ENCODE measurements at regions not wholly inside any gene's neighbourhood (a gene's known extent, or its start where the extent isn't known, plus 50 kb on each side); places are given as distances from the start of the nearest gene placed in this dataset.

- Mint-ChIP-seq H3K36me3 (no peaks in the 10 kb centered on the region), H3K4me1 (no peaks in the 10 kb centered on the region), H3K9me3 (peaks cover 0 to 10% (median 3%) of the 10 kb centered on the region in 7 donors), H3K27ac (no peak overlapping the region), H3K4me3 (no peak overlapping the region), H3K27me3 (ENCODE audit: low read depth in 3 of 3) (peaks cover 0 to 7% (median 2%) of the 10 kb centered on the region in 3 donors)
- Histone ChIP-seq H3K4me1 (ENCODE audit: control insufficient read depth in 1 of 2, insufficient read depth in 2 of 2, low read length in 2 of 2) (no peaks in the 10 kb centered on the region), H3K4me2 (replicated peaks; ENCODE audit: extremely low read depth, low read length, poor library complexity, severe bottlenecking) (no peak overlapping the region), H3K9me3 (replicated peaks in 1 of 2; ENCODE audit: control insufficient read depth in 1 of 2, insufficient read depth in 1 of 2, low read length in 2 of 2) (no peaks in the 10 kb centered on the region), H2AFZ (ENCODE audit: insufficient read depth, low read depth, low read length, poor library complexity, severe bottlenecking) (no peak overlapping the region), H3K27me3 (ENCODE audit: control insufficient read depth in 2 of 2, insufficient read depth in 2 of 2, low read length in 2 of 2) (no peaks in the 10 kb centered on the region), H3K9ac (ENCODE audit: insufficient read depth, low read length, poor library complexity, severe bottlenecking) (no peak overlapping the region), H3K27ac (ENCODE audit: low read depth in 1 of 2, low read length in 2 of 2) (no peak overlapping the region), H3K79me2 (ENCODE audit: insufficient read depth, low read length) (no peaks in the 10 kb centered on the region), H3K4me3 (replicated peaks in 1 of 3; ENCODE audit: low read depth in 2 of 3, low read length in 3 of 3) (no peak overlapping the region), H3K36me3 (replicated peaks in 1 of 2; ENCODE audit: control insufficient read depth in 1 of 2, insufficient read depth in 2 of 2, low read length in 2 of 2) (no peaks in the 10 kb centered on the region), H4K20me1 (ENCODE audit: insufficient read depth, low read length) (no peaks in the 10 kb centered on the region)
- TF ChIP-seq CTCF (IDR thresholded peaks at IDR 0.05) = no peak
- 88% methylated on average over 2 of the region's 4 CpGs for WGBS (ENCODE audit: insufficient coverage)
- DNase-seq = no peak
- intact Hi-C loops (cut with micrococcal nuclease) = no loop called here
These were observed 243.6 kb upstream of the ONECUT1 start for GRCh38 chr15:53033709-53034108.

- Mint-ChIP-seq H3K9me3 (peaks cover 0 to 10% (median 5%) of the 10 kb centered on the region in 7 donors), H3K36me3 (no peaks in the 10 kb centered on the region), H3K4me3 (no peak overlapping the region), H3K27me3 (ENCODE audit: low read depth in 3 of 3) (peaks cover 0 to 7% (median 2%) of the 10 kb centered on the region in 3 donors), H3K4me1 (no peaks in the 10 kb centered on the region), H3K27ac (no peak overlapping the region)
- Histone ChIP-seq H4K20me1 (ENCODE audit: insufficient read depth, low read length) (no peaks in the 10 kb centered on the region), H3K27me3 (ENCODE audit: control insufficient read depth in 2 of 2, insufficient read depth in 2 of 2, low read length in 2 of 2) (no peaks in the 10 kb centered on the region), H3K4me1 (ENCODE audit: control insufficient read depth in 1 of 2, insufficient read depth in 2 of 2, low read length in 2 of 2) (no peaks in the 10 kb centered on the region), H2AFZ (ENCODE audit: insufficient read depth, low read depth, low read length, poor library complexity, severe bottlenecking) (no peak overlapping the region), H3K79me2 (ENCODE audit: insufficient read depth, low read length) (no peaks in the 10 kb centered on the region), H3K27ac (ENCODE audit: low read depth in 1 of 2, low read length in 2 of 2) (no peak overlapping the region), H3K4me3 (replicated peaks in 1 of 3; ENCODE audit: low read depth in 2 of 3, low read length in 3 of 3) (no peak overlapping the region), H3K9ac (ENCODE audit: insufficient read depth, low read length, poor library complexity, severe bottlenecking) (no peak overlapping the region), H3K9me3 (replicated peaks in 1 of 2; ENCODE audit: control insufficient read depth in 1 of 2, insufficient read depth in 1 of 2, low read length in 2 of 2) (no peaks in the 10 kb centered on the region), H3K36me3 (replicated peaks in 1 of 2; ENCODE audit: control insufficient read depth in 1 of 2, insufficient read depth in 2 of 2, low read length in 2 of 2) (no peaks in the 10 kb centered on the region), H3K4me2 (replicated peaks; ENCODE audit: extremely low read depth, low read length, poor library complexity, severe bottlenecking) (no peak overlapping the region)
- WGBS (ENCODE audit: insufficient coverage) = no CpG with 5 or more reads among the region's 1 CpG
- intact Hi-C loops (cut with micrococcal nuclease) = no loop called here
- no peak for TF ChIP-seq CTCF (IDR thresholded peaks at IDR 0.05)
- no peak for DNase-seq
These were observed 241.3 kb upstream of the ONECUT1 start for GRCh38 chr15:53031469-53031868.

All from CD14-positive monocyte (primary cell).